GM21528 (cell line): ENCODE measurements at regions not wholly inside any gene's neighbourhood (a gene's known extent, or its start where the extent isn't known, plus 50 kb on each side); places are given as distances from the start of the nearest gene placed in this dataset.
"Not testable (repeated sequence)": the region's sequence is repeated elsewhere in the genome, so short reads cannot be mapped to it uniquely, and the experiment has no call there.

Experiments
- ATAC-seq: cut with Tn5 transposase; IDR thresholded peaks from one replicate; pipeline ENCODE4 v1.9.1; 2021; ENCODE audit warnings: mild to moderate bottlenecking, moderate library complexity; ENCODE audit not compliant: unreplicated experiment, low FRiP score

DNA sequence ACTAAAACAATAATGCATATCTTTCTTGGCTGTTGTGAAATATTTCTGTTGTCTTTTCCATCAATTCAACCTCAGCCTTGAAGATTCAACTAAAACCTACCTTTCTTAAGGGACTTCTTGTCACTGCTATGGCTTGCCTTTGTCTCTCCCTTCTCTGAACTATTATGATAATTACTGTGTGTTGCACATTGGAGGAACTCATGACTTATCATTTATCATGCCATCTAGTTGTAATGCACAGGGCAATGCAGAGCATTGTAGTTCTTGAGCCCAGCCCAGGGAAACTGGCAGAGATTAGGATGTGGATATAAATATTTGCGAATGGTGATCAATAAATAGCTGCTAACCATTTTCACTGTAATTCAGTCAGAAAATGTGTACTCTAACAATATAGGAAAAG, 427.1 kb upstream of the FRG2C start:
- ATAC-seq, result no peak

DNA sequence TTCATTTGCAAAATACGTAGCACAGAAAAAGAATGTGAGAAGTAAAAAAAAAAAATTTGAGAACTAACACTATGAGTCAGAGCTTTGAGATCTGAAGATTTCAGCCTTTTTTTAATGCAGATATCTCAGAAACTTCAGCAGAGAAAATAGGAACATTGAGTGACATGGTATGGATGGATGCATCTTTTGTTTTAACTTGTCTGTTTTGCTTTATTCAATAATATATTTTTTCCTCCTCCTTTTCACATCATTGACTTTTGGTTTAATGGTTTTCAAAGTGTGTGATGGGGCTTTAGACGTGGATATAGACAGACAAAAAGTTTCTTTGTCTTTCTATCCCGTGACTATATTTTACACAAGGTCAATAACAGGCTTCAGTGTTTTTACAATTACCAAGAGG, 426.7 kb upstream of the FRG2C start:
- ATAC-seq, result no peak

DNA sequence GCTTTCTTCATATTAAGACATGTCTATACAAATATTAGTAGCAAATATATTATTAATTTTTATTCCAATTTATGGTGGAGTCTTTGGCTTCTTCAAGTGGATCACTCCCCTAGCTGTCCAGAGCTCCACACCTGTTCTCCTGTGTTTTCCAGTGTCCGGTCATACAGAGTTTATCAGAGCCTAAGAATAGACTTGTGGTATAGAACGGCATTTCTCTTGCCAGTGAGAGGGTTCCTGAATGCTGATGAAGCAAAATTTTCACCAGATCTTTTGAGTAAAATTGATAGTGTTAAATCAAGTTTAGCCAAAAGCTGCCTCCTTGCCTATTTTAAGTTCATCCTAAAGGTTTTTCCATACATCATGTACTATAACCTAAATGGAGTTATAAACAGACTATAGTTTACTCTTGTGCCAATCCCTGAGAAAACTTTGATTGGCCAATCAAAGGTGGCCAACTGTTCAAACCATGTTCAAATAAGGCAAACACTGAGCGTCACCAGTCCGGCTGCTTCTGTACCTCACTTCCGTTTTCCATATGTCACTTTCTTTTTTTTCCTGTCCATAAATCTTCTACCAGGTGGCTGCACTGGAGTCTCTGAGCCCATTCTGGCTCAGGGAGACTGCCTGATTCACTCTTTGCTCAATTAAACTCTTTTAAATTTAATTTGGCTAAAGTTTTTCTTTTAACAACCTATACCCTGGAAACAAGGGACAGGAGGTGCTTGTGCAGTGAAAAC, 422.7 kb upstream of the FRG2C start:
- not testable (repeated sequence) for ATAC-seq

DNA sequence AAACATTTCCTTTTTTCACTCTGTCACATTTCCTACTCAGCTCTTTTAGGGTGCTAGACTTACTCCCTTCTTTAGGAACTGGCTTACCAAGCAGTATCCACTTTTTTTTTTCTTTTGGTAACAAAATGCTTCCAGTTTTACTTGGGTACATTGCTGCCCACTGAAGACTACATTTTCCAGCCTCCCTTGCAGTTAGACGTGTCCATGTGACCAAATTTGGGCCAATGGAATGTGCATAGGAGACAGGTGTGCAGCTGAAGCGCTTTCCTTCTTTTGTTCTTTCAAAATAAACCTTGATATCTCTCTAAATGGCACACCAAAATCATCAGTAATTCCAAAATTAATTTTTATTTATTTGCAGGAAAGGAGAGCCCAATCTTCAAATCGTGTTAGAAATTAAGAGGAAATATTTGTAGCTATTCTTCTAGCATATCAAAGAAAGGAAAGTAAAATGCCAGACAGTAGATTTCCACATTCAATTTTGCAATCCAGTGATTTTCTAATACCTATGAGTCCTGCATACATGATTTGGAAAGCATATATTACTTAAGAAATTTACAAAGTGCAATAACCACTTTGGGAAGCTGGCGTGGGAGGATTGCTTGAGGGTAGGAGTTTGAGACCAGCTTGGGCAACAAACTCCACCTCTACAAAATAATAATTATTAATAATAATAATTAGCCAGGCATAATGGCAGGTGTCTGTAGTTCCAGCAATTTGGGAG, 422.0 kb upstream of the FRG2C start:
- no peak for ATAC-seq

DNA sequence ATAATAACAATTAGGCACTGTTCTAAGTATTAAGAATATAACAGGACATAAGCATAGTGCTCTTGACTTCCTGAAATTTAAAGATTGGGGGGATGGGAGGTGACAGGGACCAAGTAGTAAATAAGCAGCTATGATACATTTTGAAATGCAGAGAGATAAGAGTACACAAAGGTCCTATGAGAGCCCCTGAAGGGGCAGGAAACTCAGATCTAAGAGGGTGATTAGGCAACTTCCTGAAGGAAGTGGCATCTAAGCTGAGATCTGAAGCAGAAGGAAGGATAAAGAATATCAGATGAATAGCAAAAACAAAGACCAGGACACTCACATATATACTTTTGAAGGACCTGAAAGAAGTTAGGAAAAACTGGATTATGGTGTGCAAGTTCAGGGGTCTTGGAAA, 415.2 kb upstream of the FRG2C start:
- no peak for ATAC-seq

DNA sequence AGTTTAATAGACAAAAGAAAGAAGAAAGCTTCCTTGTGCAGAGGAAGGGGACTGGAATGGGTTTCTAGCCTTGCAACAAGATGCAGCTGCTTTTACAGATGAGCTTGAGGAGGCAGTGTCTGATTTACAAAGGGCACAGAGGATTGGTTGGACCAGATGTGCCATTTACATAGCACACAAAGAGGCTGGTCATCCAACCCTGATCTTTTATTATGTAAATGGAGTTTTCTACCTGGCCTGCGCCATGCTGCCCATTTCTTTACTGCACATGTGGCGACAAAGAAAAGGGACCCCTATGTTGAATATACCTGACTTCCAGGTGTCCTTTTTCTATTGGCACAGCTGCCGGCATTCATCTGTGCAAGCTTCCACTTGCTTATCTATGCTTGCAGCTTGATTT, 409.4 kb upstream of the FRG2C start:
- ATAC-seq, result no peak

DNA sequence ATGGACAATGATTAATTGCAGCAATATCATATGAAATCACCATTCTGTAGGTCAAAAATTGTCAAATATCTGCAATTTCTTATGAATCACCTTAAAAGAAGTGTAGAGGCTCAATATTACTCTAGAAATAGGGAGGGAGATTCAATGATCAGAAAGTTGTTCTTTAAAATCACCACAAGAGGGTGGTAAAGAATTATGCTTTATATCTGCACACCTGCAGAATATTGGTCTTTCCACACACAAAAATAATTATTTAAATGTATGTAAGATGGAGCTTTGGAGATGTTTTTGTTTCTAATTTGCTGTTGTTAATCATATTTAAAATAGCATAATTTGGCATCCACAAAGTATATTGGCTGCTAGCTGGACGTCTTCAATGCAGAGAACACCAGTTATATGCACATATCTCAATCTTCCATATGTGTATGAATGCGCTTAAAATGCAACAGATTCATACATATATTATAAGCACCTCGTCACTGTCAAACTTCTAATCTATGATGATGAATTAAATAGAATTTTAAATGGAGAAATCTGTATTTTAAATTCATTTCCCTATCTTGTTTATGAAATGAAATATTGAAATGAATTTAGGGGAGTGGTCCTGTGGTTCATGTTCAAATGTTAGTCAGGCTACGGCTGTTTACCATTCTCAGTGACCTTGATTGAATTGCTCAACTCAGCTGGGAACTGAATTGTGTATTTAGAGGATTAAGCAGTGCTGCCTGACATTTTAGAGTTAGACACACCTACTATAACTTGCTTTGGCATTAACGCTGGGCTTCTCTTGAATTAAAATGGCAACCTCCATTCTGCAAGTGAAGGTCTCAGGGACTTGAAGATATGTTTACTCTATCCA, 405.1 kb upstream of the FRG2C start:
- ATAC-seq, result not testable (repeated sequence)

DNA sequence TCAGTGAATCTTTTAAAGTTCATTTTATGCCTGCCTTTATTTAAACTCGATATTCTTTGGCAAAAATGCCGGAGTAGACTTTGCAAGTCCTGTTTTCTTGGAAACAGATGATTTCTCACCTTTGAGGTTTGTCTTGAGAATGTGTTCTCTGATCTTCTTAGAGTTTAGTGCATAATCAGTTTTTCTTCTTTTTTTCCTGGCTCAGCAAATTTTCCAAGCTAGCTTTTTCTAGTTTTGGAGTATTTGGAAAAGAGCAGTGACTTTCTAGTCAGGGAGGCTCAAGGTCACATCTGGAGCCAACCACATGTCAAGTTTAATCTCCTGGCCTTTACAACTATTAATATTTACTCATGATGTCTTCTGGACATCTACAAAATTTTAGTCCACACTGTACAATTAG, 403.2 kb upstream of the FRG2C start:
- not testable (repeated sequence) for ATAC-seq

DNA sequence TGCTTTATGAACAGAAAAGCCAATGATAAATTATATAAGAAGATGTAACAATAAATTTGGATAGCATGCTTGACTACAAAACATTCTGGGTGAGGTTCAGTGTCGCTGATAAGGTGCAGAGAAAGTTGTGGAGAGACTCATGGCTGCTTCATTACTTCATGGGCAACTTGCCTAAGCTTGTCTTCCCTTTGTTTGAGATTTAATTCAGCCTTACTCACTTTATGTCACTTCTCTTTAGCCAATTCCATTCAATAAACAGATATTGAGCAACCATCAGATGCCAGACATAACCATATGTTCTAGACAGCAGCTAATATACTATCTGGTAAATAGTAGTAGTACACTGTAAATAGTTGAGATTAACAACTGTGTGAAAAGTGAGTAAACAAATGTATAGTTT, 401.5 kb upstream of the FRG2C start:
- ATAC-seq, result no peak

DNA sequence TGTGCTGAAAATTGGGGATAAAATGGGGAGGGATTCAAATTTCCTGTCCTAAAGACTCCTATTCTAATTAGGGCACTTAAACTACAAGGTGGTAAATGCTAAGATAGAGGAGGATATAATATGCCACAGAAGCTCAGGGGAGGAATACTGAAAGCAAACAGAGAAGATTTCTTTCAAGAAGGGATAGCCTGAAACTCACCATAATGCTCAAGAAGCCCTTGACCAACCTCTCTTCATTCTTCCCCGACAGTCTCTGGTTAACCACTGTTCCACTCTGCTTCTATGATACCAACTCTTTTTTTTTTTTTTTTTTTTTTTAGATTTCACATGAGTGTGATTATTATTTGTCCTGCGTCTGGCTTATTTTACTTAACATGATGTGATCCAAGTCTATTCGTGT, 398.2 kb upstream of the FRG2C start:
- ATAC-seq, result no peak

DNA sequence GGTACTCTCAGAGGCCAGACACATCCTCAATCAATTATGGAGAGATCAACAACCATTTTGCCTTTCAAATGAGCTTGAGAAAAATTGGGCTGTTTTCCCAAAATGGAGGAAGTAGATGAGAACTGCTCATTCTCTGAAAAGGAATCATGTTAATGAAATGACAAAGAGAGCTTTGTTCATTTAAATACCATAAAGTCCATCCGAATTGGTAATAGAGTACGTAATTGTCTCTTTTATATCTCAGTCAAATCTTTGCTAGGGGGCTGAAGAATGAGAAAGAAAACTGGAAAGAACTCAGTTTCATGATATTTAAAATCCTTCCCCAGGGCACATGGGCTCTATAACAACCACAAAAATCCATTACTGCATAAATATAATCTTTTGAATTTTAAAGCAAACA, 395.6 kb upstream of the FRG2C start:
- ATAC-seq, result not testable (repeated sequence)

DNA sequence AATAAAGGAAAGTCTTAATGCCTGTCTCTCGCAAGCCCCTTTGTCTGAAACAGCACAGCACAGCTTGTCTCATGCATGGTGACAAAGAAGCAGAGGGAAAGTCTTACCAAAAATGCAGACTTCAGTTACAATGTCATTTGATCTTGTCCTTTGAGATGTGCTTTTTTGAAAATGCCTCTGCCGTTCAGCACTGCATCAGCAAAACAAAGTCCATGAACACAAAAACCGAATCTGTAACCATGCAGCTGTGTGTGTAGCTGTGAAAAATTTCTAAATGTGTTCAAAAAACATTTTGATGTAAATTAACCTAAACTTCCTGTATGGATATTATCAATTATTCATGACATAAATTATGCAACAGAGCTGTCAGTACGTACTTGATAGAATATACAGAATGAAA, 391.9 kb upstream of the FRG2C start:
- ATAC-seq, result not testable (repeated sequence)

DNA sequence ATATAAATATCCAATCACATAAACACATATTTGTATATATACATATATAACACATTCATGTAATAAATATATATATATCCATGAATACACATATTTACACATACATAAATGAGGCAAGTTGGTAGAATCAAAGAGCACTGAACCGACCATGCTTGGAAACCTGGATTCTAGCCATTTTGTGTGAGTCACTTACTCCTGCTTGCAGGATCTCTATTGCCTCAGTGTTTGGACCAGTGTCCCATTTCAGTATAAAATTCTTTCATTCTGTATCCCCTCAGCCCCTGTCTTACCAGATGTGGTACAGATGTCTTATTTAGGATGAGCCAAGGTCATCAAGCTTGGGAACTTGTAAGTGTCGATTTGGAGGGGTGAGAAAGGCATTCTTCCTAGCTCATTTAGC, 391.4 kb upstream of the FRG2C start:
- no peak for ATAC-seq

DNA sequence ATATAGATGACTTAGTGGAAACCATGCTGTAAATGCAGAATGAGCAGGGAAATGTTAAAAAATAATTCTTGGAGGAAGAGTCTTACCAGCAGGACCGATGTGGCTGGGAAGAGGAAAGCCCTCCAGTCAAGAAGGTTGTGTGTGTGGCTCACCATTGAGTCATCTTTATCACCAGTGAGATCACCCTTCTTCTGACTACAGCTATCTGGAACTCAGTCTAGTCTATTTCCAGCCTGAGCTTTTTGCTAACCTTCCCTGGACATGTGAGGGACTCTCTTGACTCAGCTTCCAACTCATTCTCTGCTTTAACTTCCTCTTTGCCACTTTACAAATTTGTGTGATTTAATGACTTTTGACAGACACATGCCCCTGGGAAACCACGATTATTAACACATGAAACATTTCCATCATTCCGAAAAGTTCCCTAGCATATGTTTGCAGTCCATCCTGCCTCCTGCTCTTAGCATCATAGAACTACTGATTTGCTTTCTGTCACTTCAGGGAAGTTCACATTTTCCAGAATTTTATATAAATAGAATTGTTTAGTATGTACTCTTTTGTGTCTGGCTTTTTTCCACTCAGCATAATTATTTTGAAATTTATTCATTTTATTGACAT, 378.5 kb upstream of the FRG2C start:
- ATAC-seq, result not testable (repeated sequence)

DNA sequence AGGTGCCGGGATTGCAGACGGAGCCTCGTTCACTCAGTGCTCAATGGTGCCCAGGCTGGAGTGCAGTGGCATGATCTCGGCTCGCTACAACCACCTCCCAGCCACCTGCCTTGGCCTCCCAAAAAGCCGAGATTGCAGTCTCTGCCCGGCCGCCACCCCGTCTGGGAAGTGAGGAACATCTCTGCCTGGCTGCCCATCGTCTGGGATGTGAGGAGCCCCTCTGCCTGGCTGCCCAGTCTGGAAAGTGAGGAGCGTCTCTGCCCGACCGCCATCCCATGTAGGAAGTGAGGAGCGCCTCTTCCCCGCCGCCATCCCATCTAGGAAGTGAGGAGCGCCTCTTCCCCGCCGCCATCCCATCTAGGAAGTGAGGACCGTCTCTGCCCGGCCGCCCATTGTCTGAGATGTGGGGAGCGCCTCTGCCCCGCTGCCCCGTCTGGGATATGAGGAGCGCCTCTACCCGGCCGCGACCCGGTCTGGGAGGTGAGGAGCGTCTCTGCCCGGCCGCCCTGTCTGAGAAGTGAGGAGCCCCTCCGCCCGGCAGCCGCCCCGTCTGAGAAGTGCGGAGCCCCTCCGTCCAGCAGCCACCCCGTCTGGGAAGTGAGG, 375.1 kb upstream of the FRG2C start:
- ATAC-seq, result not testable (repeated sequence)

DNA sequence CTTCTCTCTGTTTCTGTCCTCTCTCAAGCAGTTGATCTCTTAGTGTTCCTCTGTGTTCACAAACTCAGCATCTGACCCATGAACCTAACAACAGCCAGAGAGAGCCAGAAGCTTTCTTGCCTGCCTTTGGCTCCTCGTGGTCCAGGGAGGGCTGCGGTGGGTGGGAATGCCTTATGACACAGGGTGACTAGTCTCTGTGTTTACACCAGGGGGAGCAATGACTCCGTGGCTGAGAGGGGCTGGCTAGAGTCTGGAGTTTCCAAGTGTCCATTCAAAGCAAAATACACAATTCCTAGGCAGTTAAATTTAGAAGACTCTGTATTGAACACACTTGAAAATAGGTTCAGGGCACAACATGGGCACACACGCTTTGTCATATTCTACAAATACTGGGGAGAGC, 370.0 kb upstream of the FRG2C start:
- no peak for ATAC-seq

DNA sequence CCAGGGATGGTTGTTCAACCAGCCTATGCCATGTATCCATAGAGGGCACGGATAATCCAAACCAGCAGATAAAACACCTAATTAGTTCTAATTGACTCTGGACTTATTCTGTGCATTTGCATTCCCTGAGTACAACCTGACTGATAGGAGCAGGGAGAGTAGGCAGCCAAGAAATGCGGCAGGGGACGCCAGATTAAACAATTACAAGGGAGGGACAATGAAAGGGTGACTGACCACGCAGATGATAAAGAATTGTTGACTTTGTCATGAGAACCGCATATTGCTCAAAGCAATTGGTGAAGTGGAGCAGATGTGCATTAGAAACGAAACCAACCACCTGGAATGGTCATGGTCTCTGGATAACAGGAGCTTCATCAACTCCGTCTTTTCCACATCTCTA, 369.1 kb upstream of the FRG2C start:
- no peak for ATAC-seq

DNA sequence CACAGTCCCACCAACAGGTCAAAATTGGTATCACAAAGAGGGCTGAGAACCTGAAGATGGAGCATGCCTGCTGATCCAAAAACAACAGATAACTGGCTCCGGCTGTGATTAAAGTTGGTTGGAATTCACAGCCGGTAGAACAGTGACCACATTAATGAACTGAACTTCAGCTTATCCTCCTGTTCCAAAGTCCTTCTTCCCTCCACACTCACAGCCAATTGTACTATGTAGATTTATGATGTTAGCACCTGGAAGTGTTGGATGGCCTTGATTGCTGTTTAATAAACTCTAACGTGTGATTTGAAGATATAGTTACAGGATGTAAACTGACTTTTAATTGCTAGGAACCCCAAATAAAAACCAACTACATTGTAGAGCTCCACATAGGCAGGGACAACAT, 367.3 kb upstream of the FRG2C start:
- ATAC-seq, result no peak

DNA sequence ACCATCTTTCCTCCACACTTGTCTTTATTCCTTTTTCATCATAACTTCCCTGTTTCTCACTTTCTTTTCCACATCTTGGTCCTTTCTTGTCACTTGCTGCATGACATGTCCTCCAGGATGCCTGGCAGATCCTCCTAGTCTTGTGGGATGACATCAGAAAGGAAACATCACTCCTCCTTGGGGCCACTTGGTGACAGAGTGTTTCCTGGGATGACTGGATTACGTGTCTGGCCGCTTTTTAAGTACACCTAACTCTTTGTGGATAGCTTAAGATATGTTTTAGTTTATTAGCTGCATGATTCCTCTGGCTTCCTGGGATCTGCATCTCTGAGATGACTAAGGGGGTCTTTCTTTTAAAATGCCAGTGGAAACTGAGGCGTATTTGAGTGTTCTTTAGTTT, 363.5 kb upstream of the FRG2C start:
- no peak for ATAC-seq

DNA sequence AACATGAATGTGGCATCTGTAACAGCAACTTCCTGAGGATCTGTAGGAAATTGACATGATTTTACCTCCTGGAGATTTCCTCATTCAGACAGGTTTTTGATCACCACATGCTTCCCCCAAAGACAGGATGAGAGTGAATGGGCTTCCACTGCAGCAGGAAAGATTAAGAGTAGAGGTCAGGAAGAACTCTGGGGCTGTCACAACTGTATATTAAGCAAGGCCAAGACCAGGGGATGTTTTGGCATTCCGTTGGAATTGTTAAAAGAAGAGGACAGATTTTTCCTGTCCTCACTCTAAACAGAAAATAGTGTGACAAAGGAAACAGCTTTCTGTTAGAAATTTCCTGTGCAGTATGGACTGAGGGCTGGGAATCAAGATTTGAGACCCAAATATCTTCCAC, 363.1 kb upstream of the FRG2C start:
- not testable (repeated sequence) for ATAC-seq
